HG03457 (cell line): ENCODE measurements at regions not wholly inside any gene's neighbourhood (a gene's known extent, or its start where the extent isn't known, plus 50 kb on each side); places are given as distances from the start of the nearest gene placed in this dataset.

ENCODE experiments used
- ATAC-seq: cut with Tn5 transposase; IDR thresholded peaks from one replicate; pipeline ENCODE4 v1.9.1; 2021; ENCODE audit warnings: moderate number of reproducible peaks; ENCODE audit not compliant: unreplicated experiment

- ATAC-seq = no peak
Measured at GRCh38 chr2:204177251-204177976, 240.9 kb downstream of the ICOS start.

GRCh38 chr2:204177977-204178522 is 241.5 kb downstream of the ICOS start:
- peak; percentile 61 for ATAC-seq

GRCh38 chr2:204180649-204181048 is 244.1 kb downstream of the ICOS start:
- no peak for ATAC-seq

GRCh38 chr2:204183608-204184007 is 247.0 kb downstream of the ICOS start:
- no peak for ATAC-seq

GRCh38 chr2:204184226-204184625 is 247.7 kb downstream of the ICOS start:
- ATAC-seq = no peak

GRCh38 chr2:204187229-204188083 is 250.9 kb downstream of the ICOS start:
- ATAC-seq = peak; percentile 76

- ATAC-seq = no peak
Measured at GRCh38 chr2:204191574-204191973, 255.0 kb downstream of the ICOS start.

GRCh38 chr2:204195498-204195897 is 258.9 kb downstream of the ICOS start:
- ATAC-seq = no peak

- no peak for ATAC-seq
Measured at GRCh38 chr2:204197336-204198005, 260.9 kb downstream of the ICOS start.

GRCh38 chr2:204199357-204199756 is 262.8 kb downstream of the ICOS start:
- ATAC-seq = no peak

- ATAC-seq = no peak
Measured at GRCh38 chr2:204201507-204201906, 264.9 kb downstream of the ICOS start.

GRCh38 chr2:204202253-204202652 is 265.7 kb downstream of the ICOS start:
- no peak for ATAC-seq

GRCh38 chr2:204203704-204204103 is 267.1 kb downstream of the ICOS start:
- ATAC-seq = no peak

GRCh38 chr2:204205082-204205481 is 268.5 kb downstream of the ICOS start:
- ATAC-seq = no peak

GRCh38 chr2:204205538-204205937 is 269.0 kb downstream of the ICOS start:
- ATAC-seq = no peak

- no peak for ATAC-seq
Measured at GRCh38 chr2:204207866-204208265, 271.3 kb downstream of the ICOS start.

- ATAC-seq = no peak
Measured at GRCh38 chr2:204213588-204213987, 277.0 kb downstream of the ICOS start.

GRCh38 chr2:204218040-204218439 is 281.5 kb downstream of the ICOS start:
- no peak for ATAC-seq

GRCh38 chr2:204219196-204219595 is 282.6 kb downstream of the ICOS start:
- ATAC-seq = no peak

- ATAC-seq = no peak
Measured at GRCh38 chr2:204220896-204221295, 284.3 kb downstream of the ICOS start.

- no peak for ATAC-seq
Measured at GRCh38 chr2:204223046-204223445, 286.5 kb downstream of the ICOS start.
